HG03432 (cell line): ENCODE measurements at regions not wholly inside any gene's neighbourhood (a gene's known extent, or its start where the extent isn't known, plus 50 kb on each side); places are given as distances from the start of the nearest gene placed in this dataset.

Source experiments
- ATAC-seq: cut with Tn5 transposase; IDR thresholded peaks from one replicate; pipeline ENCODE4 v1.9.1; 2021; ENCODE audit warnings: mild to moderate bottlenecking, moderate library complexity; ENCODE audit not compliant: unreplicated experiment

GRCh38 chr17:55668312-55668920 is 54.2 kb downstream of the TMEM100 start:
- no peak for ATAC-seq

DNA sequence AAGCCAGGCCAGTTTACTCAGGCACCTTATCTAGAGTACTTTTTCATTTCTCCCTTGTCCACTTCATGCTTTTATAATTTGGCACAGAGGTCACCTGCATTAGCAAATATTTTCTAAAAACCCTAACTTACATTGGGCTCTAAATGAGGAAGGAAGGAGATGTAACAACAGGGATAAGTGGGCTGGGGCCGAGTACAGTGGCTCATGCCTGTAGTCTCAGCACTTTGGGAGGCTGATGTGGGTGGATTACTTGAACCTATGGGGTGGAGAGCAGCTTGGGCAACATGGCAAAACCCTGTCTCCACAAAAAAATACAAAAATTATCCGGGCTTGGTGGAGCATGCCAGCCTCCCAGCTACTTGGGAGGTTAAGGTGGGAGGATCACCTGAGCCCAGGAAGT is 55.9 kb downstream of the TMEM100 start:
- no peak for ATAC-seq

GRCh38 chr17:55664287-55664686 is 58.4 kb downstream of the TMEM100 start:
- peak; percentile 87 for ATAC-seq

DNA sequence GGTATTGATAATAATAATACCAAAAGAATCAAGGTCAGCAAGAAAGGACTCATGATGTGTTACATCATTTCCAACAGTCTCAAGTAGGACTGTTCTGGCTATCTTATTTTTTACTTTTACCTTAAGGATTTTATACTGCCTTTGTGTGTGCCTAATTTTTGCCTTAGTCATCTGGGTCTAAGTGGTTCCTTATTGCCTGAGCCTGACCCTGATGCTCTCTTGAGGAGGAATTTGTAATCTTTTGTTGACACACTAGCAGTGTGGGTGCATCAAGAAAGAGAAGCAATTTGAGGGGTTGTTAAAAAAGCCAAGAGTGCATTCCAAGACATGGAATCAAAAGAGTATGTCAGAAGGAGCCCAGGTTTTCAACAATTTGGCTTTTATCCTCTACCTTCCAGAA is 59.3 kb downstream of the TMEM100 start:
- no peak for ATAC-seq

DNA sequence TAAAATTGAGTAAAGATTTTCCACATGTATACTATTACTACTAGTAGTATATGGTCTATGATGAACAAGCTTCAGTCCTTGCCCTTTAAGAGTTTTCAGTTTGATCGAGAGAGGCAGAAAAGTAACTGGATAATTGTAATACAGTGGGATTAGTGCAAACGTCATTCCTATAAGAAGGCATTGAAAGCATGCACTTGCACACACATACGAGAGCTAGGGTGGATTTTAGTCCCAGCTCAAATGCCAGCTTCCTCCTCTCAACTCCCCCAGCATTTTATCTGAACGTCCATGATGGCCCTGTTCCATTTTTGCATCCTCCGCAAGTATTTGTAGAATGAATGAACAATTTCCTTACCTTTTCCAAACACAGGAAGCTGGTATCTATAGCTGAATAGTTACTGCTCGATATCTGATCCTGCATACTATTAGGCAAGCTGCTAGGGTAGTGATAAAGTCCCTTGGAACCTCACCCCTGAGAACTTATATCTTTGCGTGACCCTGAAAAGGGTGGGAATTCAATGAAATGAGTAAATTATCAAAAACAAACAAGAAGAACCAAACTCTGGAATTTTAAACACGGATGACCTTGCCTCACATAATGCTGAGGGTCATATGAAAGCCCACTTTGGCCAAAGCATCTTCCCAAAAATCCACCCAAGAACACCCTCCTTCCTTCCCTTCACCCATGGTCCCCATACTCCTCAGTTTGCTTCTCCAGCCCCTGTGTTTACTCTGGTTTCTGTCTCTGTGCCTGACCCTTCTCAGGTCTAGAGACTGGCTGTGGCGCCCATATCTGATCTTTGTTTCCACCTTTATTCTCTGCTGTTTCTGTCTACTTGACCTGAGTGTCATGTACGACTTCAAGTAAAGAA is 60.5 kb downstream of the TMEM100 start:
- ATAC-seq = no peak

DNA sequence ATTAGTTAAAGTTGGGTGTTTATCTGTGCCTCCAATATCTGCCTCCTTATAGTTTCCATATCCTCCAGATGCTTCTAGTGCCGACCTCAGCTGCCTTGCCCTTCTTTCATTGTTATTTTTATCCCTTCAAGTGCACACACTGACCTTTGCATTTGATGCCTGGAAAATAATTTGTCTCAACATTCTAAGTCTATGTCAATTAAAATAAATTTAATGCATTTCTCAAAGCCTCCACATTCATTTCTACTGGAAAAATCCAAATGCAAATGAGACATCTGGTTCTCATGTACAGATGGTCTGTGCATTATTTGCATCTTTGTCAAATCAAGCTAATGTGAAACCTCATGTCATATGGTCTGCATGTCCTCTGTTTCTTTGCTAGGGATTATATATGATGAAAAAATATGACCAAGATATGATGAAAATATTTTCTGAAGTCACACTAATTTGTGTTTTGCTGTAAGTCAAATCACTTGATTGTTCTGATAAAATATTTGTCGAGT is 61.4 kb downstream of the TMEM100 start:
- ATAC-seq = no peak

DNA sequence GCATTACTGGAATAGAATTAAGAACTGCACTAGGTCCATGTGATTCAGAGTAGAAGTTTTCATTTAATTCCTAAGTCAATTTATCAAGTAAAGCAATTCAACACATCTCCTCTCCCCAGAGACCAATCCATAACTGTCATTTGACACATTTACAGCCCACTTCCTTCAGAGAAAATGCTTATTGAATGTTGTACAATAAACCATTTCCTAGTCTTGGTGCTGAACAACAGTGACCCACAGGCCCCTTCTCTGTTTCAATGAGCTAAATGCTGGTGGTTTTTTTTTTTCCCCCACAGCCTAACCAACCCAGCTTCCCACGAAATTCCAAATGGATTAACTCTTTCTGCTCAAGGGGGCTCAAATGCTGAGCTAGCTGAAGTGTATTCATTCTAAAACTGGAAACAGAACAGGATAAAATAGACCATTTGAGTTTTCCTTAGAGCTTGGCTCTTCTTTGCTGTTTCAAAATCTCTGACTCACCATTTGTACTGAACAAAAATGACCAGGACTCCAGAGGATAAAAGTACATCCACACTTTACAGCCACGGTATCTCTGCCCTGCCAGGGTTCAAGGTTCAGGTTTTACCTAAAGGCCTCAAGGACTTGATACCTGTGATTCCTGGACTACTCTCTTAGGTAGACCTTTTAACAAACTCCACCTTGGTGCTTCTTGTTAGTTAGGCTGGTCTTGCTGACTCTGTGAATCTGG is 62.3 kb downstream of the TMEM100 start:
- ATAC-seq = no peak

GRCh38 chr17:55659661-55660060 is 63.0 kb downstream of the TMEM100 start:
- ATAC-seq = no peak

GRCh38 chr17:55655777-55656176 is 66.9 kb downstream of the TMEM100 start:
- no peak for ATAC-seq

DNA sequence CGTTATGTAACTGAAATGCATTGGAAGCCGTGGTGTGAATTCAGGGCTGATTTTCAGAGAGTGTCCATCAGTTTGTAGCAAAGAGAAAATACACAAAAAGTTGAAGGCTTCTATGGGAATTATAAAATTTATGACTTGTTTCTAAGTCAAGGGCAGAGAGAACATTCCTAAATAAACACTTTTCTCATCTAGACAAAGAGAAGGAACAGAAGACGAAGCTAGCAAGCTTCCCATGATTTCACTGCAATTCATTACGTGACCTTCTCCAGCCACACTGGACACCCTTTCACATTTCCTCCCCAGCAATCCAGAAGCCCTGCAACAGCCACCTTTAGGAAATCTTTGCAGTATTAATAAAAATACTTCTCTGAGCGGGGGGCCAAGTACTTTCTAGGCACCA is 67.8 kb downstream of the TMEM100 start:
- ATAC-seq = no peak

GRCh38 chr17:55654022-55654421 is 68.6 kb downstream of the TMEM100 start:
- ATAC-seq = no peak

GRCh38 chr17:55652825-55653224 is 69.8 kb downstream of the TMEM100 start:
- ATAC-seq = no peak

- no peak for ATAC-seq
Observed at GRCh38 chr17:55652114-55652823, 70.4 kb downstream of the TMEM100 start.

DNA sequence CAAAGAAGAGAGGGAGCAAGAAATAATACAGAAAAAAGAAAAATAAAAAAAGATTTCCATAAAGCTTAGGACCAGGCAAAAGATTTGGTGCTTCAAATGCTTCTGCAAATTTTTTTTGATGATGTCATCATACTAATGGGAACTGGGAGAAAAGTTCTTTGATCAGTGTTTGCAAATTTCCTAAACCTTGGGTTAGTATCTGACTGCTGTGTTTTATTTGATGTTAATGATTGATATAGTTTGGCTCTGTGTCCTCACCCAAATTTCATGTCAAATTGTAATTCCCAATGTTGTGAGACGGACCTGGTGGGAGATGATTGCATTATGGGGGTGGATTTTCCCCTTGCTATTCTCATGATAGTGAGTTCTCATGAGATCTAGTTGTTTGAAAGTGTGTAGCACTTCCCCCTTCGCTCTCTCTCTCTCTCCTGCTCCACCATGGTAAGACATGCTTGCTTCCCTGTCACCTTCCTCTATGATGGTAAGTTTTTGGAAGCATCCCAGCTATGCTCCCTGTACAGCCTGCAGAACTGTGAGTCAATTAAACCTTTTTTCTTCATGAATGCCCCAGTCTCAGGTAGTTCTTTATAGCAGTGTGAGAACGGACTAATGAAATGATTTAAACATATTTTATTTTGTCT is 72.6 kb downstream of the TMEM100 start:
- no peak for ATAC-seq

DNA sequence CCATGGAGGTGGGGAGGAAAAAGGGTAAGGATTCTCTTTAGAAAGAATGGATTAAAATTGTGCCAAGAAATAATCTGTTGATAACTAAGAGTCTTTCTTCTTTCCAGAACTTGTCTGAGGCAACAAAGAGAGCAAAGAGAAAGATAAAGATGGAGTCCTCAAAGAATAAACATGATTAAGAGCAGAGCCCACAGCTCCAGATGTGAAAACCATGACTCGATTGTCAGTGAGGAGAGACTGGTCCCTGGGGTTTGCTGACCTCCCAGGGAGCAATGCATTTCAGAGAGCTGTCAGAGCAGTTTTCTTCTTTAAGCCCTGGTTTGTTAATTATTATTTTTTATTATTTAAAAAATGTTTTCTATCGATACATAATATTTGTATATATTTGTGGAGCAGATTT is 74.6 kb downstream of the TMEM100 start:
- no peak for ATAC-seq

GRCh38 chr17:55645361-55645760 is 77.3 kb downstream of the TMEM100 start:
- no peak for ATAC-seq

DNA sequence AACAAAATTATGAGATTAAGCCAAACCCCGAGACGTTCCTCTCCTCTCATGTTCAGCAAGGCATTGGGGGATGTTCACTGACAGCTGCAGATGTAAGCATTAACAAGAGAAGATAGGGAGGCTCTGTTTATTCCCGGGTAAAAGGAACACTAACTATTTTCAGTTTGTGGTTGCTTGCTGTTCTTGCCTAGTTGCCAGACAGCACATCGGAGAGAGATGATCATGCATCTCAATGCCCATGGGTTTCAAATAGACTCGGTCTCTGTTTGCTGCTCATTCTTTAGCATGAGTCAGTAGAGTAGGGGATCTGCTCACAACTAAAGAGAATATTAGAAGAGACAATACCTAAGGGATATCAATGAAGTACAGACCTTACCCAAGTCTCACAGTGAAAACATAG is 78.3 kb downstream of the TMEM100 start:
- ATAC-seq = no peak

DNA sequence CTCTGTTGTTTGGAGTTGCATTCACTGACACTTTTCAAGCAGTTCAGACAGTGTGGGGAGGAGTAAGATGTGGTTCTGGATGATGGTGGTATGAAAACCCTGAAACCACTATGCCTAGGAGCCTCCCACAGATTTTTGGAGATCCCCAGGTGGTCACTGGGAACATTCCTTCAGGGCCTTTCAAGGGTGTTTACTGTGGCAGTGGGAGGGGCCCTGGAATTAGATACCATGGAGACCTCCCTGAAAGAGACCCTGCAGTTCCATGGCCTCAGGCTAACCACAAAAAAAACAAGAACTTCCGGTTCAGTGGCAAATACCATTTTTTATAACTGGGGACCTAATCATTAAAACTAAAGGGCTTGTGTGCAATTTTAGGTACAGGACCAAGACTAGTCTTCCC is 79.9 kb downstream of the TMEM100 start:
- no peak for ATAC-seq

GRCh38 chr17:55641676-55642081 is 81.0 kb downstream of the TMEM100 start:
- ATAC-seq = peak; percentile 69

DNA sequence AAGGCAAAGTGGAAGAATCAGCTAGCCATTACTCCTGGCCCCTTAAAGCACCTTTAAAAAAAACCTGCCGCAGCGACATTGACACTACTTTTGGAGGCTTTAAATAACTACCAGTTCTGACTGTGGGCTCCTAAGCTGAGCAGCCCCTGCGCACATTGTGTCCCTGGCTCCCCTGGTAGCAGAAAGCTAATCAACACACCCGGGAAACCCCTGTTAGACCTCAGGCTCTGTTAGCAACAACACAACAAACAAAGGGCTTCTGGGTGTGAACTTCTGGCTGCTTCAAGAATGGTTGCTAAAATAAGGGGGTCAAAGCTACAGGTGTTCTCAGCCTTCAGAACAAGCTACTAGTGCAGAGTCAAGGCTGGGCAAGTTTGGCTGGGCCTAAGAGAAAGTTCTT is 83.6 kb downstream of the TMEM100 start:
- ATAC-seq = no peak
